CD8-positive, alpha-beta memory T cell (primary cell): ENCODE measurements at regions not wholly inside any gene's neighbourhood (a gene's known extent, or its start where the extent isn't known, plus 50 kb on each side); places are given as distances from the start of the nearest gene placed in this dataset.

Source experiments
- CTCF ChIA-PET: fragments of 350-600 bp; sonication (Branson Sonifier 250); formaldehyde crosslinking; loops from one replicate; lab custom pipeline; 2021; ENCODE audit warnings: antibody characterized with exemption; lab: Charles Lee
- POLR2A ChIA-PET: fragments of 350-600 bp; sonication (Branson Sonifier 250); formaldehyde crosslinking; loops from one replicate; lab custom pipeline; 2021; ENCODE audit warnings: antibody characterized with exemption; lab: Charles Lee
- DNase-seq, 5 donors: peaks; one replicate each; pipeline versions ENCODE4 v3.0.0 to v3.0.0-alpha.2; 2020 to 2022; ENCODE audit warnings: mixed read lengths in 1 of 5
- H3K27ac ChIP-seq: one replicate; pipeline ENCODE4 v1.7.0; 2013; ENCODE audit warnings: low read depth, mild to moderate bottlenecking, low read length, moderate library complexity
- H3K27me3 ChIP-seq: 2 replicates; pipeline ENCODE4 v1.7.0; 2013; ENCODE audit warnings: low read length, mild to moderate bottlenecking; ENCODE audit not compliant: insufficient read depth, poor library complexity, severe bottlenecking
- H3K36me3 ChIP-seq: 2 replicates; pipeline ENCODE4 v1.7.0; 2013; ENCODE audit warnings: mild to moderate bottlenecking, low read length, moderate library complexity; ENCODE audit not compliant: insufficient read depth
- H3K4me1 ChIP-seq: 2 replicates; pipeline ENCODE4 v1.7.0; 2013; ENCODE audit warnings: mild to moderate bottlenecking, low read length, moderate library complexity; ENCODE audit not compliant: insufficient read depth
- H3K4me3 ChIP-seq: 2 replicates; pipeline ENCODE4 v1.7.0; 2013; ENCODE audit warnings: mild to moderate bottlenecking, low read length
- H3K9me3 ChIP-seq: 2 replicates; pipeline ENCODE4 v1.7.0; 2013; ENCODE audit warnings: mild to moderate bottlenecking, low read length
- H3K27ac Mint-ChIP-seq, 8 donors: one replicate each; pipeline ENCODE4 v1.8.0; 2020 to 2021; ENCODE audit warnings: mixed read lengths in 8 of 8, mild to moderate bottlenecking in 6 of 8, inconsistent platforms in 3 of 8, moderate library complexity in 3 of 8
- H3K27me3 Mint-ChIP-seq, 2 donors: one replicate each; pipeline ENCODE4 v1.8.0; 2020 to 2021; ENCODE audit warnings: mixed read lengths in 2 of 2, mild to moderate bottlenecking in 1 of 2, moderate library complexity in 1 of 2
- H3K36me3 Mint-ChIP-seq, 3 donors: one replicate each; pipeline ENCODE4 v1.8.0; 2020 to 2021; ENCODE audit warnings: mixed read lengths in 3 of 3, inconsistent platforms in 1 of 3, mild to moderate bottlenecking in 1 of 3
- H3K4me1 Mint-ChIP-seq, 3 donors: one replicate each; pipeline ENCODE4 v1.8.0; 2020 to 2021; ENCODE audit warnings: mixed read lengths in 3 of 3, inconsistent platforms in 1 of 3, mild to moderate bottlenecking in 1 of 3
- H3K4me3 Mint-ChIP-seq, 7 donors: one replicate each; pipeline ENCODE4 v1.8.0; 2020 to 2021; ENCODE audit warnings: mixed read lengths in 7 of 7, mild to moderate bottlenecking in 6 of 7, moderate library complexity in 4 of 7, inconsistent platforms in 2 of 7
- H3K9me3 Mint-ChIP-seq, 5 donors: one replicate each; pipeline ENCODE4 v1.8.0; 2020 to 2022; ENCODE audit warnings: mixed read lengths in 5 of 5, mild to moderate bottlenecking in 3 of 5, moderate library complexity in 2 of 5, inconsistent platforms in 1 of 5

DNA sequence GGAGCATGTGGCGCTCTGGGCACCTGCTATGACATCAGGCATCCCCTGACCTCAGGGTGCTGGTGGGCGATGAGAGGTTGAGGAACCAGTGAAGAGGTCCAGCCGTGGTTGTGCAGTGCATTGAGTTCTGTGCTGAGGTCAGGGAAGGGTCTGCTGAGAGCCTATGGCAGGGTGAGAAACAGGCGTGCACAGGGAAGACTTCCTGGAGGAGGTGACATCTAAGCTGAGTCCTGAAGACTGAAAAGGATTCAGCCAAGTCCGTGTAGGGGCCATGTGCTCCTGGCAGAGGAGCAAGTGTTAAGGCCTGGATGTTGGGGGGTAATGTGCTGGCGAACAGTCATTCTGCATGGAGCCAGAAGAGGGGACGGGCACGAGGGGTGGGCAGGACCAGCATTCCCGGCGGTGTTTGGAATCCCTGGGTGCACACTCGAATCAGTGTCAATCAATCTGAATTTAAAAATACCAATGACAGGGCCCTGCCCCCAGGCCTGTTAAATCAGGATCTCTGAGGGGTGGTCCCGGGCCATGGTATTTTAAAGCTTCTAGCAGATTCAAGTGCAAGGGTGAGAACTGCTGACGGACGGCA, 65.8 kb upstream of the CIBAR2 start:
- Mint-ChIP-seq H3K27ac (no peak overlapping the region), H3K27me3 (peaks cover 14 to 51% of the 10 kb centered on the region in 2 donors), H3K9me3 (peaks cover 0 to 2% (median 0%) of the 10 kb centered on the region in 5 donors), H3K4me3 (no peak overlapping the region), H3K36me3 (no peaks in the 10 kb centered on the region), H3K4me1 (no peaks in the 10 kb centered on the region)
- Histone ChIP-seq H3K27ac (no peak overlapping the region), H3K4me1 (no peaks in the 10 kb centered on the region), H3K36me3 (no peaks in the 10 kb centered on the region), H3K9me3 (no peaks in the 10 kb centered on the region), H3K27me3 (no peaks in the 10 kb centered on the region), H3K4me3 (no peak overlapping the region)
- DNase-seq = no peak
- ChIA-PET POLR2A (no interaction called here), CTCF (no interaction called here)

DNA sequence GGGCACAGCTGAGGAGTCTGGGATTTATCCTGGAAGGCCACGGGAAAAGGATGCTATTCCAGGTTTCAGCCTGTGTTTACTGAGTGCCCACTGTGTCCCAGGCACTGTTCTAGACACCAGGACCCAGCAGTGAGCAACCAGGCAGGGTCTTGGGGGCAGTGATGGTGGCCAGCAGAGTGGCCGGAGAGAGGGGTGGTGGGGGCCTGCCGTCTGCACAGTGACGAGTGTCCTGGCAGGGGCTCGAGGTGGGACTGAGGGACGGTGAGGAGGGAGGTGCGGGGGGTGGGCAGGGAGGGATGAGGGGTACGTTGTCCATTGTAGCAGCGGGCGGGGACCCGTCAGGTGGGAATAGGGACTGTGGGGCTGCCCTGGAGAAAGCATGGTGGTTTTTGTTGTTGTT, 66.3 kb upstream of the CIBAR2 start:
- DNase-seq = no peak
- Mint-ChIP-seq H3K9me3 (peaks cover 0 to 5% (median 2%) of the 10 kb centered on the region in 5 donors), H3K27ac (no peak overlapping the region), H3K36me3 (no peaks in the 10 kb centered on the region), H3K4me3 (no peak overlapping the region), H3K4me1 (no peaks in the 10 kb centered on the region), H3K27me3 (peaks cover 11 to 49% of the 10 kb centered on the region in 2 donors)
- H3K27me3 ChIP-seq = no peaks in the 10 kb centered on the region
- no peaks in the 10 kb centered on the region for H3K36me3 ChIP-seq
- CTCF ChIA-PET = no interaction called here
- H3K27ac ChIP-seq = no peak overlapping the region
- POLR2A ChIA-PET = no interaction called here
- no peaks in the 10 kb centered on the region for H3K4me1 ChIP-seq
- no peak overlapping the region for H3K4me3 ChIP-seq
- H3K9me3 ChIP-seq = no peaks in the 10 kb centered on the region

DNA sequence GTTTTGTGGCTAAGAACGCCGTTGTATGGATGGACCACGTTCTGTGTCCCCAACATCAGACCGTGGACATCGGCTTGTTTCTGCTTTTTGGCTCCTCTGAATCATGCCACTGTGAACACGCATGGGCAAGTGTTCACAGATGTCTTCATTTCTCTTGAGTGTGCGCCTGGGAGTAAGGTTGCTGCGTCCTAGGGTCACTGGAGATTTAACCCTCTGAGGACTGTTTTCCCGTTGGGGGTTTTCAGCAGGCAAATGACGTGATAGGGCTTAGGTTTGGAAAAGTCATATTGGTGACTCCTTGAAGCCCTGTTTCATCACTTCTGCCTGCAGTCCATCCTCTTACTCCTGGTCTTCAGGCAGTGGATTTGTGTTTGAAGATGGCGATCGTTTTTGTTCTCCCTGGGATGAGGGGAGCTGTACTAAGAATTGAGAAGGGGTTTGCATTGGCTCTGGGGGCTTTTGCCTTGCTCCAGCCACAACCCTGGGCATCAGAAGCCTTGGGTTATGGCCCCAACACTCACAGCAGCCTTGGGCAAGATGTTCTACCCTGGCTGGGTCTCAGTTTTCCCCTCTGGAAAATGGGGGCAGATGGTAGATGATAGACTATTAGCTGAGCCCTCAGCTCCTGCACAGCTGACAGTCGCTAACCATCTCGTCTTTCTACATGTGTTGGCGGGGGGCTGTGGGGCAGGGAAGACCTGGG, 67.2 kb upstream of the CIBAR2 start:
- no peak overlapping the region for H3K27ac ChIP-seq
- no peak overlapping the region for H3K4me3 Mint-ChIP-seq
- no peaks in the 10 kb centered on the region for H3K27me3 ChIP-seq
- no peaks in the 10 kb centered on the region for H3K4me1 Mint-ChIP-seq
- H3K36me3 Mint-ChIP-seq = peaks cover 0 to under 1% (median 0%) of the 10 kb centered on the region in 3 donors
- H3K4me3 ChIP-seq = no peak overlapping the region
- peaks cover 5% of the 10 kb centered on the region for H3K9me3 ChIP-seq
- peaks cover under 1 to 12% (median 11%) of the 10 kb centered on the region in 5 donors for H3K9me3 Mint-ChIP-seq
- CTCF ChIA-PET = no interaction called here
- peaks cover 11 to 49% of the 10 kb centered on the region in 2 donors for H3K27me3 Mint-ChIP-seq
- H3K27ac Mint-ChIP-seq = peak overlapping the region in 1 of 8 donors; percentile 38
- no peak for DNase-seq
- H3K4me1 ChIP-seq = no peaks in the 10 kb centered on the region
- no peaks in the 10 kb centered on the region for H3K36me3 ChIP-seq
- POLR2A ChIA-PET = no interaction called here

DNA sequence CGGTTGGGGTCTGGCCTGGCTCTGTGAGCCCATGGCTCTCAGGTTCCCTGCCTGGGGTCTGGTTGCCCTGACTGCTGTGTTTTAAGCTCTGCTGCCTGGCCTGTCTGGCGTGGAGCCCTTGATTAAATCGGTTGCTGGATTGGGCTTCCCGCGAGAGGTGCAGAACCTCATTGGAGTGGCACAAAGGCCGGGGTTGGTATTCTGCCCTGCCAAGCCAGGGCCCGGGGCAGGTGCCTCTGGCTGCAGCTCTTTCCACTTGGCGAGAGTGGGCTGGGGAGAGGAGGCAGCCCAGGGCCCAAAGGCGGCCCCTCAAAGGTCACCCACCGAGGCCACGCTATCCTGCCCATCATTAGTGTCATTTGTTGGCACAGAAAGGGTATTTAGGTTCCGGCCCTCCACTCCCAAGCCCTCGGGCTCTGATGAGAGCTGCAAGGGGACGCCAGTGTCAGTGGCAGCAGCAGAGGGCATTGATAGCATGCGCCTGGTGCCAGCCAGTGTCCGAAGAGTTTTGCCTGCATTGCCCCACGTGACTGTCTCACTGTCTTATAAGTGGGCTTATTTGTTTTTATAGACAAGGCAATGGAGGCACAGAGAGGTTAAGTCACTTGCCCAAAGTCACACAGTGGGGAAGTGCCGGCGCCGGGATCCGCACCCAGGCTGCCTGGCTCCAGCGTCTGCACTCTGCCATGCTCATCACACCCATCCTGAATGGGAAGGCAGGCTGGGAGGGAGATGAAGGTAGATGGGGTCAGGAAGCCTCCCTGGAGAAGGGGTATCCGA, 68.0 kb upstream of the CIBAR2 start:
- Mint-ChIP-seq H3K36me3 (peaks cover 0 to 6% (median 0%) of the 10 kb centered on the region in 3 donors), H3K4me3 (no peak overlapping the region), H3K9me3 (peaks cover 8 to 19% (median 18%) of the 10 kb centered on the region in 5 donors), H3K27me3 (peaks cover 14 to 45% of the 10 kb centered on the region in 2 donors), H3K4me1 (no peaks in the 10 kb centered on the region), H3K27ac (peak overlapping the region in 1 of 8 donors; percentile 38)
- Histone ChIP-seq H3K27ac (no peak overlapping the region), H3K4me3 (no peak overlapping the region), H3K4me1 (no peaks in the 10 kb centered on the region), H3K27me3 (no peaks in the 10 kb centered on the region), H3K36me3 (no peaks in the 10 kb centered on the region), H3K9me3 (peaks cover 5% of the 10 kb centered on the region)
- ChIA-PET CTCF (no interaction called here), POLR2A (no interaction called here)
- DNase-seq = no peak

DNA sequence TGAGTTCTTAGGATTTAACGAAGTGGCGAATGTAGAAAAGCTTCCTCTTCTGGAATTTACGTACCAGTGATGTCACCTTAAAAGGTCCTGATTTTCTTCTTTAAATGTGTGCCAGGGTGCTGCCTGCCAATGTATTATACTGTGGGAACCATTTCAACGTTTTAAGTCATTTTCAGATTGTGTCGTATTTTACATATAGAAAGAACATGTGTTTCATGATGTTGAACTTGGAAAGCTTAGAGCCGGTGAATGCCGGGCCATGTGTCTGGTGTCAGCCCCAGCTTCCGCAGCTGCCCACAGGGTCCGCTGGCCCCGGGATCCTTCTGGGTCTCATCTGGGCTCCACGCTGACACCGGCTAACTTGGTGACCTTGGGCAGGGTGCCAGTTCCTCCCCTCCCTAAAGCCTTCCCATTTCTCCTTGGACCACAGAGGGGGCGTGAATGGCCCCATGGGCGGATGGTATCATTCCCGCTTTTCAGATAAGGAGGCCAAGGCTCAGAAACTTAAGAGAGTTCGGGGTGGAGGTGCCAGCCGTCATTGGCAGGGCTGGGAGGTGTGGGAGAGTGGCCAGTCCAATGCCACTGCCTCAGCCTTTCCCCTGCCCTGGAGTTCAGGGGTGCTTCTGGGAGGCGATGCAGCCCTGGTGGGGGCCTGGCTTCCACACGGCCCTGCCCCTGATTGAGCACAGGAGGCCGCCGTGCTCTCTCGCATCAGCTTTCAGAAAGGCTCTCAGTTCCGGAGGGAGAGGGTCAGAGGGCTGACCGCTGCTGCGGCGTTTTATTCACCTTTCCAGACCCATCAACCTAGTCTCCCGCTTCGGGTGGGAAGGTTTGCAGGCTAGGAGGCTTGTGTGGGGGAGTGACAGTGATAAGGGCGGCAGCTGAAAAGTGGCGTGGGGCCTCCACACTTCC, 68.8 kb upstream of the CIBAR2 start:
- CTCF ChIA-PET = no interaction called here
- no peak overlapping the region for H3K27ac Mint-ChIP-seq

DNA sequence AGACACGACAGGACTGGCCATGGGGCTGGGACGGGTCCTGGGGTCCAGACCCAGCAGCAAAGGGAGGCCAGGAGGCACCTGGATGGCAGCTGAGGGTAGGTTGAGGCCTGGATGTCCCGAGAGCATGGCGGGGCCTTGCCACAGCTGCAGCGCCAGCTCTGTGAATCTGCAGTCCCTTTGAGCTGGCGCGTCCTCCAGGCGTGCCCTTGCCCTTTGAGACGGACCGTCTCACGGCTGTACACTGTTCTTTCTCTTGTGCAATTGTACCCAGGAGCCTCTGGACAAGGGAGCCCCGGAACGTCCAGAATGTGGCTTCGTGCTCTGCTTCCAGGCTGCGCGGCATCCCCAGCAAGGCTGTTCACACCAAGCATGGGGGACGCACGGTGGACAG, 69.5 kb upstream of the CIBAR2 start:
- DNase-seq = no peak
- Mint-ChIP-seq H3K27me3 (peaks cover 17 to 38% of the 10 kb centered on the region in 2 donors), H3K4me1 (no peaks in the 10 kb centered on the region), H3K36me3 (peaks cover 0 to 6% (median 0%) of the 10 kb centered on the region in 3 donors), H3K27ac (no peak overlapping the region), H3K9me3 (peaks cover 8 to 19% (median 18%) of the 10 kb centered on the region in 5 donors), H3K4me3 (no peak overlapping the region)
- ChIA-PET CTCF (no interaction called here), POLR2A (no interaction called here)
- H3K4me3 ChIP-seq = no peak overlapping the region
- no peaks in the 10 kb centered on the region for H3K36me3 ChIP-seq
- no peaks in the 10 kb centered on the region for H3K4me1 ChIP-seq
- no peaks in the 10 kb centered on the region for H3K27me3 ChIP-seq
- peaks cover 5% of the 10 kb centered on the region for H3K9me3 ChIP-seq
- no peak overlapping the region for H3K27ac ChIP-seq

More for the DNA sequence above, 68.8 kb upstream of the CIBAR2 start:
- Mint-ChIP-seq H3K4me3 (no peak overlapping the region), H3K4me1 (no peaks in the 10 kb centered on the region), H3K27me3 (peaks cover 15 to 41% of the 10 kb centered on the region in 2 donors), H3K36me3 (peaks cover 0 to 6% (median 0%) of the 10 kb centered on the region in 3 donors), H3K9me3 (peaks cover 8 to 19% (median 18%) of the 10 kb centered on the region in 5 donors)
- Histone ChIP-seq H3K27ac (no peak overlapping the region), H3K4me3 (no peak overlapping the region), H3K36me3 (no peaks in the 10 kb centered on the region), H3K4me1 (no peaks in the 10 kb centered on the region), H3K27me3 (no peaks in the 10 kb centered on the region), H3K9me3 (peaks cover 5% of the 10 kb centered on the region)
- POLR2A ChIA-PET = no interaction called here
- no peak for DNase-seq

DNA sequence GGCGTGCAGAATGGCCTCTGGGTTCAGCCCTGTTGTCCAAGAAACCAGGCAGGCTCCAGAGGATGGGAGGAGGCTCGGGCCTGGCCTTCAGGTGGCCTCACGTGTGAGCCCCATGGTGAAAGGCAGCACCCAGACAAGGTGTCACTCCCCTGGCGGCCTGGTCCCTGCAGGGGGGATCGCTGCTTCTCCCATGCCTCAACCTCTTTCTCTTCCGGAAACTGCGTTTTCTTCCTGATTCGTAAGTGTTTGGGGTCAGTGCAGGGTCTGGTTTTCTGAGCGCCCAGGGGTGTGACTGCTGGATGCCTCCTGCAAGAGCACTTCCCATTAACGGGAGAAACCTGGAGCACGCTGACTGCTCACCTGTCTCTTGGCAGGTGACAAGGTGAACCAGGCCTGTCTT, 70.0 kb upstream of the CIBAR2 start:
- no peak for DNase-seq
- no peaks in the 10 kb centered on the region for H3K36me3 ChIP-seq
- peaks cover 5% of the 10 kb centered on the region for H3K9me3 ChIP-seq
- H3K9me3 Mint-ChIP-seq = peaks cover 8 to 19% (median 18%) of the 10 kb centered on the region in 5 donors
- no peak overlapping the region for H3K4me3 ChIP-seq
- H3K27ac Mint-ChIP-seq = no peak overlapping the region
- CTCF ChIA-PET = no interaction called here
- POLR2A ChIA-PET = no interaction called here
- H3K4me1 ChIP-seq = no peaks in the 10 kb centered on the region
- no peaks in the 10 kb centered on the region for H3K27me3 ChIP-seq
- no peak overlapping the region for H3K27ac ChIP-seq
- H3K27me3 Mint-ChIP-seq = peaks cover 17 to 34% of the 10 kb centered on the region in 2 donors
- H3K4me3 Mint-ChIP-seq = no peak overlapping the region
- peaks cover 0 to 6% (median 0%) of the 10 kb centered on the region in 3 donors for H3K36me3 Mint-ChIP-seq
- no peaks in the 10 kb centered on the region for H3K4me1 Mint-ChIP-seq
